Hepatocyte (in vitro differentiated cells): ENCODE measurements at regions not wholly inside any gene's neighbourhood (a gene's known extent, or its start where the extent isn't known, plus 50 kb on each side); places are given as distances from the start of the nearest gene placed in this dataset.

Experiments used
- CTCF ChIP-seq: fragments of 200-600 bp; sonication (generic); IDR thresholded peaks from 2 replicates; pipeline ENCODE4 v1.5.1; 2016; ENCODE audit warnings: antibody characterized with exemption, mild to moderate bottlenecking; ENCODE audit not compliant: poor library complexity
- EZH2 ChIP-seq: fragments of 200-600 bp; sonication (generic); IDR thresholded peaks from 2 replicates; pipeline ENCODE4 v1.6.1; 2016; ENCODE audit warnings: antibody characterized with exemption, mild to moderate bottlenecking, borderline replicate concordance
- EZH2phosphoT487 ChIP-seq: fragments of 200-600 bp; sonication (generic); IDR thresholded peaks from one replicate; pipeline ENCODE4 v1.6.1; 2018; ENCODE audit warnings: antibody characterized with exemption, mild to moderate bottlenecking, low read depth, moderate library complexity; ENCODE audit not compliant: unreplicated experiment, severe bottlenecking

GRCh38 chr13:72383646-72384045 lies 343.8 kb downstream of the MZT1 start:
- TF ChIP-seq CTCF (no peak), EZH2 (no peak), EZH2phosphoT487 (no peak)
